ENCODE measurements at regions not wholly inside any gene's neighbourhood (a gene's known extent, or its start where the extent isn't known, plus 50 kb on each side); places are given as distances from the start of the nearest gene placed in this dataset.

DNA sequence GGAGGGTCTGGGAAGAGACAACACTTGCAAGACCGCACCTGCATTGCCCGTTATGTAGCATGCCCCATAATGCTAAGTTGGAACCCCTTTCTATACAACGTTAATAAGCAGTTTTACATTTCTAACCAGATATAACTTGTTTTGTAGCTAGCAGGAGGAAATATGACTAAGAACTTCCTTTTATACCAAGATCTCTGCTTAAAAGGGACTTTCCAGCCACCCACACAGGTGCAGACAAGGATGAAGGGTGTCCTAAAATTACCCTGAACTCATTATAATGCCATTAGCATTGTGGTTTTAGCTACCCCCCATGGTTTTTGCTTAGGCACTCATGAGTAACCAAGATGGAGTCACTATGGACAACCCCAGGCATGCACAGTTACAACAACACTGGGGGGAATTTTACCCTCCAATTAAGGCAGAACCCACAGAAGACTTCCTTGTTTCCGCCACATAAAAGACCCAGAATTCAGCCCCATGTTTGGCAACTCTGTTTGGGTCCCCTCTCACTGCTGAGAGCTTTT lies 362.8 kb downstream of the CBLN2 start:
- DNase-seq (ENCODE audit: low spot score): no peak

DNA sequence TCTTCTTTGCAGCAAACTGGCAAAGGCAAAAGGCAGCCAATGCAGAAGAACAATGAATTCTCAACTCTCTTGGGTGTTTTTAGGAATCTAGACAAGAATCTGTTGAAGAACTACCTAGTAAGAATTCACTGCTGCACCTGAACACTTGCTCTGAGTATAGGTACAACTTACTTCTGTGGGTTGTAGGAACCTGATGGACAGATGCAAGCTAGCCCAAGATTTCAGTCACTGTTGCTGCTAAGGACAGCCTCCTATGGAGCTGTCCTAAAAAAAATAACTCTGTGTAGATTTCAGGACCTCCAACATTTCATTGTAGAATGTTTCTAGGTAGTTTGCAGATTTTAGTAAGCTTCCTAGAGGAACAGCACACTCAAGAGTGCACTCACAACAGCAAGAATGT lies 363.5 kb downstream of the CBLN2 start:
- no peak for DNase-seq (ENCODE audit: low spot score)

DNA sequence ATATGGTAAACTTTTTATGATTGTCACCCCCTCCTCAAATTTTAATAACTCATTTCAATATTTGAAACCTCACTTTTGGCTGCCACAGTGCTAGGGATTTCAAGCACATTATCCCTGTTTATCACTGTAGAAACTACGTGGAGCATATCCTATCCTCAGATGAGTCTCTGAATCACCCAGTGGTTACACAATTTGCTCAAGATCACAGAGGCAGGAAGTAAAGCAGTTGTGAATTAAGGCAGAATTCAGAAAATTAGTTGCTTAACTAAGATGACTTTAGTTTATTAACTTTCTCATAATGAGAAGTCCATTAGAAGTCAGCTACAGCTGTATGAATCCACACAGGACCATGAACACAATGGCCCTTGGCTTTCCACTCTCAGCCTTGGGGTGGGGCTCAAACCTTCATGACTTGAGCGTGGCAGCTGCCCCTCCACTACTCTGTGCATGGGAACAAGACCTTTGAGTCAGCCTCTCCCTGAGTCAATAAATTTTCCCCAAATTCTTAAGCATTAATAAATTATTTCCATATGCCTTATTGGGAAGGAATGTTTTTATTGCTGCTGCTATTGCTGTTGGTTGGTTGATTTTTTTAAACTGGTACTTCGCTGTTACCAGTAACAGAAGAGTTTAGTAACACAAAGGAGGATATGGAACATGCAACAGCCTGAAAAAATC lies 369.0 kb downstream of the CBLN2 start:
- DNase-seq (ENCODE audit: low spot score): no peak

DNA sequence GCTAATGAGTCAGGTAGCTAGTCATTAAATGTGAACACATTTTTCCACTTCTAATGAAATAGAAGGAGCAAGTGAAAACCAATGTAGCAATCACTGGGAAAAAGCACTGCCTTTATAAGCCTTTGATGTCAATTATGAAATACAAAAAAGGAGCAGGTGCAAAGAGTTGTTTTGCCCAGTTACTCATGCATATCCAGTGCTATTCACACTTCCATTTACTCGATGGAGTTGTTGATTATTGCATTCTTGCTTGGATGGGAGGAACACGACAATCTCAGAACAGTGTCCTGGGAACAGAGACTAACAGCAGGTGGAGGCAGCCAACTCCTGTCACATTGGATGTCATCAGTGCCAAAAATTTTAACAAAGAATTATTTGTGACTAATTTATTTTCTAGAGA lies 372.5 kb downstream of the CBLN2 start:
- no peak for DNase-seq (ENCODE audit: low spot score)

DNA sequence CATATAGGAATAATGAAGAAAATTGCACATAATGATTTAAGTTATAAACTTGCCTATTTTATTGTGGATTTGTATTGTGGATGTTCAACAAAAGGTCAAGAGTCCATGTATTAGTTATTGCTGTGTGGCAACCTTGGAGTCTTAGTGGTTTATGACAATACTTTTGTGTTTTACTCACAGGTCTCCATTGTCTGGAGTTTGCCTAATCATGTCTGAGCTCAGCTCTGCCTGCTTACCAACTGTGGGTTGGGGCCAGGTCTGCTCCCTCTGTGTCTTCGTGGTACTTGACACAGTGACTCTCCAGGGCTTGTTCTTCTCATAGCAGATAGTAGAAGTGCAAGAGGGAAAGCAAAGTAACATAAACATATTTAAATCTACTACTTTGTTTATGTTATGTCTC lies 382.5 kb downstream of the CBLN2 start:
- DNase-seq (ENCODE audit: low spot score): no peak

DNA sequence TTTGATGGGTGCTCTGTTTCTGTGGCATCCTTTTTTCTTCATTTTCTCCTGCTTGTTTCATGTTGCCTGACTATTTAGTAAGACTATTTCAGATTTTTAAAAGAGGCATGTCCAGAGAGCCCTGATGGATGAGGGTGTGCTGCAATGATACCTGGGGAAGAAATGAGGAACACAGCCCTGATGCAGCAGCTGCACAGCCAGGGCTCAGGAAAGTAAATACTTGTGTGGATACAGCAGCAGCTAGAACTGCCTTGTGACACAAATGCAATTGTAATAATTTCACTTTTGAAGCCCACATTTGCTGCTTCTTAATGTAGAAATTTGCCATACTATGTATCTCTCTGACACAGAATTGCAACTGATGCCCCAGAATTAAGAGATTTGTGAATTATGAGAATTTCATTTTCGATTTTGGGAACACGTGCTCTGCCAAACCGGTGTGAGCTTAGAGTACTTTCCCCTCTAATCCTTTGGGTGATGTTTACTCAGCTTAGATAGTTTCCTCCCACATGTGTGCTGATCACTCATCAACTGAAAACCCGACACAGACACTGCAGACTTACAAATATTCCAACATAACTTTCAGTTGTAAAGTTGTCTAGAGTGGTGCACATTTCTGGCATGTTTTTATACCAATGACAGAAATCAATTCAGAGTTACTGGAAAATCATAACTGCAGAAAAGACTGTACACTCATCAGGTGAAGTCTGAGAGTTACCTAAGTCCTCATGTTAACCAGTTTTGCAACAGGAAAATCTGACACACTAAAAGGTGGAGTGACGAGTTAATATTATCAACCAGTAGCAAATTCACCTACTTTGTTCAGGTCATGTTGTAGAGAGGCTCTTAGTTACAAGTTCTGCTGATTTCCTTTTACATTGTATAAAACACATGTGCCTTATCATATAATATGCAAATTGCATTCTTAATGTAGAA lies 383.4 kb downstream of the CBLN2 start:
- DNase-seq (ENCODE audit: low spot score): peak; percentile 6

DNA sequence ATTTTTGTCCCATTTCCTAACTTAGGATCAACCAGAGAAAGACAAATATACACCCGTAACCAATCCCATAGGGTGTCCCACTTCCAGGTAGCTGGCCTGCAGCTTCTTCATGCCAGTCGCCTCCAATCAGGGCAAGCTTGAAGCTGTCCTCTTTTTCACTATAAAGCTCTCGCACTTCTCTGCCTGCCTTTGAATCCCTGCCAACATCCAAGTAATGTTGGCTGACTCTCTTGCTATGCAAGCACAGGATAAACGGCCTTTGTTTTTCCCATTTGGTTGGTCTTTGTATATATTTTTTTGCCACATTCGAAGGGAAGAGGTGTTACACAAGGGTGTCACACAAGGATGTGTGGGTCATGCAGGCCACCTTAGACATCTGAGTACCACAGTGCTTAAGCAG lies 388.8 kb downstream of the CBLN2 start:
- no peak for DNase-seq (ENCODE audit: low spot score)

DNA sequence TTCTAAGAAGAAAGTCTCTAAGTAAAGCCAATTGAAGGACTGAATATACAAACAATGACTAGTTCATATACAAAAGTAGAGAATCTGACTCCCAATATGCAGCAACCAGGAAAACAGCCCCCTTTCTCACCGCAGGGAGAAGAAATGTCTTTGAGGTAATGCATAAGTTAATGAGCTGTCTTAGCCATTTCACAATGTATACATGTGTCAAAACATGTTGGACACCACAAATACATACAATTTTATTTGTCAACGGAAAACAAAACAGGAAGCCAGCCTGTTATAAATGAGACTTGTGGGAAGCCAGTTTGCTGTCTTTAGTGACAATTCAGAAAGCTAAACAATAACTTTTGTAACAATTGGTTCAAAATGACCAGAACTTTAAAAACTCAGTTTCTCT lies 389.2 kb downstream of the CBLN2 start:
- no peak for DNase-seq (ENCODE audit: low spot score)

DNA sequence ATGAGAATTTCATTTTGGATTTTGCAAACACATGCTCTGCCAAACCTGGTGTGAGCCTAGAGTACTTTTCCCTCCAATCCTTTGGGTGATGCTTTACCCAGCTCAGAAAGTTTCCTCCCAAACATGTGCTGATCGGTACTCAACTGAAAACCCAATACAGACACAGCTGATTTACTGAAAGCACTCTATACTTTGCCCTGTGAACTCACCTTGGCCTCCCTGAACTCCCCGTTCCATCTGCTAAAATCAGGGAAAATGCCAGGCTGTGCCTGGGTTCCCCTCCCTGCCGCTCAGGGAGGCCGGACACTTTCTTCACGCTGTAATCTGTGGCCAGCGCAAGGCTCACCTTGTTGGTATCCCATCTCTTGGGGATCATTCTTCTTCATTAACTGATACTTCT lies 391.2 kb downstream of the CBLN2 start:
- no peak for DNase-seq (ENCODE audit: low spot score)

DNA sequence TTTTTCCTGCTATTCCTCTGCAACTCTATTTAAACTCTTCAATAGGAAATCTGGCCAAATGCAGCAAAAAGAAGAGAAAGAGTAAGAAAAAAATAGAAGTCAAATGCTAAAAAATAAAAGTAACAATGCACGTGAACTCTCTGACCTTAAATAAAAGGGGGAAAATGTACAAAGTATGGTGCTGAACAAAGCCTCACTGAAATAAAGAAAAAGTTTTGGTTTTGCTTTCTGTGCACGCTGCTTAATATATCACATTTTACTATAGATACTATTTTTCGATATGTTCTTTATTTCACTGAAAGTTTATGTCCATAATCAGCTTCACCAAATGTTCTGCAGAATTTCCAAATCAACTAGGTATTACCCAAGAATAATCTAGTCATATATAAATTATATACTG lies 396.3 kb downstream of the CBLN2 start:
- DNase-seq (ENCODE audit: low spot score): no peak

DNA sequence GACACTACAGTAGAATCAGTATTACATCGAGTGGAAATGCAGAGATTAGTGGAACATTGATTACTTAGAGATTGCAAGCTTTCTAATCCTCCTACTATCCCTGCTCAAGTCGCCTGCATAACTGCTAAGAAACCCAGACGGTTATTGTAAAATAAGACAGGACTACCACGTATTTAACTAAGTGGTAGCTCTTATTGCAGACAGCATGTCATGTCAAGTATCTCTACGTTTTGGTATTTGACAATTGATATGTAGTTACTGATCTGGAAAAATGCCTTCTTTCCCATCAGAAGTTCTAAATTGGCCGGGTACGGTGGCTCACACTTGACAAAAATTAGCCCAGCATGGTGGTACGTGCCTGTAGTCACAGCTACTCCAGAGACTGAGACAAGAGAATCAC lies 404.1 kb downstream of the CBLN2 start:
- no peak for DNase-seq (ENCODE audit: low spot score)

DNA sequence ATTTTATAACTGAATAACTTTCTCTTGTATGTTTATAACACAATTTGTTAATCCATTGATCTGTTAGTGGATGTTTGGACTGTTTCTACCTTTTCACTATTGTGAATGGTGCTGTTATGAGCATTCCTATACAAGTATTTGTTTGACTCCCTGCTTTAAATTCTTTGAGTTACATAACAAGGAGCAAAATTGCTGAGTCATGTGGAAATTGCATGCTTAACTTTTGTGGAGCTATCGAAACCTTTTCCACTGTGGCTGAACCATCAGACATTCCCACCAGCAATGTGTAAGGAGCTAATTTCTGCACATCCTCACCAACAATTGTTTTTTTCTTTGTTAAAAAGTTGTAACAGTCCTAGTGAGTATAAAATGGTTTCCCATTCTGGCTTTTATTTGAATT lies 415.5 kb downstream of the CBLN2 start:
- DNase-seq (ENCODE audit: low spot score): no peak

DNA sequence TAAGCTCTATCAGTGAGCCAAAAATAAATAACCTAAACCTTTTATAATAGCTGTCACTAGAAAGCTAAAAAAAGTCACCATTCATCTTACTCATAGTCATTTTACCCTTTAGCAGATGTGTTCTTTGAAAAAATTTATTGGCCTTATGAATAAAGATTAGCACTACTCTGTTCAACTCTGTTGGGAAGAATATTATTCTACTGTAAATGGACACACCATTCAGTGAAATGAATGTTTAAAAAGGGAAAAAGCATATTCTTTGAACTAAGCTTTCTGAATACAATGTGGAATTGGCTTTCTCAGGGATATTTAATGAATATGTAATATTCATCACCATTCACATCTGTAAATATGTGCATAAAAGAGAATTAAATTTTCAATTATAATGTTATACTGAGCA lies 422.0 kb downstream of the CBLN2 start:
- no peak for DNase-seq (ENCODE audit: low spot score)

DNA sequence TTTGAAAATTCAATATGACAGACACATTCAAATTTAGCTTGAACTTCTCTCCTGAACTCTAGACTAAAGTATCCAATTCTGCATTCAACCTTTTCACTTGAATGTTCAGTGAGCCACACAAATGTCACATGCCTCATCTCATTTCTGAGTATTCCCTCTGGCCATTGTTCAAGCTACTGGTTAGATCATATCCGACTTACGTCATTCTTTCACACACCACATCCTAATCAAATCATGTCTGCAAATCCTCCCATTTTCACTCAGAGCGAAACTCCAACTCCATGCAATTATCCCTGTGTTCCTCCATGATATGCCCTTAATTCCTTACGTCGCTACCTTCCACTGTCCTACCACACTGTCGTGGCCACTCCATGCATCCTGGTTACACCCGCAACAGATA lies 425.1 kb downstream of the CBLN2 start:
- DNase-seq (ENCODE audit: low spot score): no peak

DNA sequence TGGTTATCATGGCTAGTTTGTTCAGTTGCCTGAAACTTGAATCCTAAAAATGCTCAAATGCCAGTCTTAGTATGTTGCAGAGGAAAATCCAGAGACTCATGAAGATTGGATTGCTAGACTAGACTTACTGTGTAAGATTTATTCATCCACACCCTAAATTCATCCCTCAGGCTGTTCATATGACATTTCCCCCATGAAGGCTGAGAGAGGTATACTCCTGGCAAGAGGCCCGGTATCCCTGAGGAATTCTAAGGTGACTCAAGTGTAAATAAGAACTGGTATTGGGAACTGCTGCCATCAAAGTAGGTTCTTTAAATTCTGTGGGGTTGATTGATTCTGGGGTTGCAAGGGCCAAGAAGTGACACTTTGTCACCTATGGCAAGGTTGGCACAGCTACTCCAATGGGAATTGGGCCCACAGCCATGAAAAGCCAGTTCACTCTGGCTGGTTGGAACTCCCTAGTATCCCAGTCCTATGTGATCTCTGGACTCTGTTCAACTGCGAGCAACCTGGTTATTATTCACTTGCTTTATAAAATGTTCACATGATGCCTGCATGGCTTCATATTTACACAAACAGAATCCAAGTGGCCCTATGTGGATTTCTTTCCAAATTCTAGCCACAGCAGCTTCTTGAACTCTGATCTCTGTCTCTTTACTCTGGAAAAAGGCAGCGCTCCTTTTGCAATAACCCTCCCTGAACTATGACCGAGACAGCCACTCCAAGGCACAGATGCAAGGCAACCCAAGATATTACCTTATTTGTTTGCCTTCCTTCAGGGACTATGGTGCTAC lies 429.1 kb downstream of the CBLN2 start:
- no peak for DNase-seq (ENCODE audit: low spot score)

DNA sequence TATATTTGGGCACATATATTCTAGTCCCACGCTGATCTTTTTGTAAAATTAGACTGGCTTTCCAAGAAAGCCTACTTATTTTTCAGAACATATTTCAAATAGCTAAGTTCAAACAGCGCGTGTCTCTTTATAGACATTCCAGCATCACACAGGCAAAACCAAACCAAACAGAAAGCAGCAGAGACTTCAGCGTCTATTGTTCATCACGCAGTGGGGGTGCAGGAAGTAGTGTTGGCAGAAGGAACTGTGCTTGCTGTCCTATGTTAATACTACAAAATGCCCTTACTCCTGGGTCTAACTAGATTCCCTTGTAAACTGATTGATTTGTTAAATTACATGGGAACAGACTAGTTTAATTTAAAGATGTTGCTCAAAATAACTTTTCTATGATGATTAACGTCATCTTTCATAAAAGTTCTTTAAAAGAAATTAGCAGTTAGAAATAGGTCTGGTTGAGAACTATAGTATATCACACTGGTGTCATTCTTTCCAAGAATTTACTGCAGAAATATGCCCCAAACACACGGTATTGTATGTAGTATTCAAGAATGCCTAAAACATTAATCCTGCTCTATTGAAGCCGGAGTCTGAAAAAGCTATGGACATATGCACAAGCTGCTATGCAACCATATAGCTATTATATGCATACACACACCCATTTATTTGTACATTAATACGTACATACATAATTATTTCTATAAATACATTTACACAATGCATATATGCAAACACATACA lies 436.3 kb downstream of the CBLN2 start:
- DNase-seq (ENCODE audit: low spot score): peak; percentile 29

DNA sequence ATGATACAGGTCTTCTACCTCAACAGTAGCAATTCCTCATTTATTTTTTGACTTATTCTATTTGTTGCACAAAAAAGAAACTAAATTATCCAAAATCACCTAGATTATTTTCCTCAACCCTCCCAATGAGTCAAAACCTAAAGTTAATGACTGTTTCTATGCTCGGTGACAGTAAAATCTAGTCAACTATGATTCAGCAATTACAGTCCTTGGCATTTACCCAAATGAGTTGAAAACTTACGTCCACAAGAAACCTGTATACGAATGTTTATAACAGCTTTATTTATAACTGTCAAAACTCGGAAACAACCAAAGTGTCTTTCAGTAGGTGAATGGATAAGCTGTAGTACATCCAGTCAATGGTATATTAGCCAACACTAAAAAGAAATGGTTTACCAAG lies 439.3 kb downstream of the CBLN2 start:
- DNase-seq (ENCODE audit: low spot score): no peak

DNA sequence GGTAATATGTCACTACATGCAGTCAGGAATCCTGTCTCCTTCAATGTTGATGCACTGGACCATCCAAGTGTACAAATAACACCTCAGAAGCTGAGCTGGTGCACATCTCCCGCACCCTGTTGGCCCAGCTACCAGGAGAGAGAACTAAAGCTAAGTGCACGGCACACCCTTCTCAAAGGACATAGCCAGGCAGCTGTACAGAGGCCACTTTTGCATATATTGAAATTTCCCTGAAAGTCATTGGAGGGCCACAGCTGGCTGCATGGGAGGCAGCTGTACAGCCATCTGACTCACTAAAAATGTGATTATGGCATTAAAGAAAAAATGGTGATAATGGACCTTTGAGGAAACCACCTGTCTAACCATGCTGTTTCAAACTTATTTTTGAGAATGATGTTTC lies 441.7 kb downstream of the CBLN2 start:
- no peak for DNase-seq (ENCODE audit: low spot score)

DNA sequence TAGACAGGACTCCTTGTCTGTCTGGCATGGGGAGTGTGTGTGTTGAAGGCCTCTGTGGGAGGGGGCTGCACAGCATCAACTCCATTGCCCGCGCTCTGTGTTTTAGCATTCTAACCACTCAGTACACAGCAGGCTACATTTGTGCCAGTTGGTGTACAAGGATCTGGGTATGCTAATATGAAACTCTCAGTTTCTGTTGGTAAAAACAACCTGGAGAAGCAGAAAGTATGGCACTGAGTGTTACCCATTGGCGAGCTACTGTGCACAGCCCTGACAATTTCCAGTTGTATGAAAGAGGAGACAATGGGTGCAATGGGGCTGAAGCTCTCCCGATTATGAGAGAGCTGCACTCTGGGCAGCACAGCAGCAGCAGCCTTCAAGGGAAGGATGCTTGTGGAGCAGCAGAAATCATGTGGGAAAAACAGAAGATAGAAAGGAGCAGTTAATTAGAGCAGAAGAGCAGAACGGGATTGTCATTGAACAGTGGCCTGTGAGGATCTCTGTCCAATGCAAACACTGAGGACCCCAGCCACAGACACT lies 443.6 kb downstream of the CBLN2 start:
- DNase-seq (ENCODE audit: low spot score): no peak

DNA sequence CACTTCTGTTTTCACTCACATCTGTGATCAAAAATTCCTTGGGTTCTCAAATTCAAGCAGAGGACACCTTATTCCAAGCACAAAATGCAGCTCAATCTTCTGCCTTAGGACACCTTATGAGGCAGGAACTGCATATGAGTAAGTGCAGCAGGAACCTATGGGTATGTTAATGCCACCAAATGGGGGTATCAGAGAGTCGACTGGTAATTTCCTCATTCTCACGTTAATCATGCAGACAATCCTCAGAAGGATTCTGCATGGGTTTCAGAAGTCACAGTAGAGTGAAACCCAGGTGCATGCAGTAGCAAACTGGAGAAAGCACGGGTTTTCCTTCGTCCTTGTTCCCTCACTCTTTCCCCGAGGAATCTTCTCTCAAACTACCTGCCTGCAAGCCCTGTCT lies 452.8 kb downstream of the CBLN2 start:
- DNase-seq (ENCODE audit: low spot score): no peak

DNA sequence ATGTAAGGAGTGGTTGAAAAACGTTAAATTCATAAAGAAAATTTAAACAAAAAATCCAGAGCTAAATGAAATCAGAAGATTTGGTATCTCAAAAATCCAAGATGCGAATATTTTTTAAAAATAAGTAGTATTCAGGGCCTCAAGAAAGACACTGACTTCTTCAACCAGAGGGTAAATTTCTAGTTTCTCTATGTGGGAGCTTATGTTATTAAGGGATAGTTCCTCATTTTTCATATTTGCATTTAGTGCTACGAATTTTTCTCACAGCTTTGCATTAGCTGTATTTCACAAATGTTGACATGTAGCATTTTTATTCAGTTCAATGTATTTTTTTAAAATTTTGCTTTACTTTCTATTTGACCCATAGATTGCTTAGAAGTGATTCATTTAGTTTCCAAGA lies 454.7 kb downstream of the CBLN2 start:
- DNase-seq (ENCODE audit: low spot score): no peak

DNA sequence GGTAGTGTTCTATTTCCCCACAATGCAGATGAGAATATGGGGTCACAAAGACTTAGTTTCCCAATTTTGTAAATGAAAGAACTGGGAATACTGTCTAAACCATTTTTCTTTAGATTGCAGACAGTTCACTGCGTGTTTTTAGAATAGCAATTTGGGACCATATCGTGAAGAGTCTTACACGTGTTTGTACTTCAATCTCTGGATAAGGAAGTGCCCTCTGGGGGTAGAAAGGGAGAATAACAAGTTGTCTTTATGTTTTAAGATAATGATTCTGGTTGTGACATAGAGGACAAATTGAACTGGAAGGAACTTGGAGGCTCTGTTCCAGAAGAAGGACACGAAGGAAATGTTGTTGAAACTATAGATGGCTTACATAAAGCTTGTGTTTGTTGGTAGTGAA lies 457.7 kb downstream of the CBLN2 start:
- DNase-seq (ENCODE audit: low spot score): peak; percentile 31

Measured in SW480 (cell line).